Omental fat pad (tissue), 3 donors: ENCODE measurements at regions not wholly inside any gene's neighbourhood (a gene's known extent, or its start where the extent isn't known, plus 50 kb on each side); places are given as distances from the start of the nearest gene placed in this dataset.

ENCODE experiments used
- ATAC-seq: fragments of 150-250 bp; one replicate; pipeline ENCODE4 v1.9.1; 2016; ENCODE audit warnings: mild to moderate bottlenecking, moderate library complexity; ENCODE audit not compliant: low FRiP score
- DNase-seq: peaks from one replicate; pipeline ENCODE4 v3.0.0-alpha.2; 2019; ENCODE audit warnings: low spot score
- CTCF ChIP-seq, 3 donors: fragments of 450-650 bp; IDR thresholded peaks; one replicate each; pipeline ENCODE4 v1.5.1; 2016 to 2017; ENCODE audit warnings: antibody characterized with exemption in 3 of 3, mild to moderate bottlenecking in 3 of 3, moderate library complexity in 2 of 3

GRCh38 chr6:114735025-114735735 is 392.4 kb upstream of the HS3ST5 start:
- DNase-seq (no peak), ATAC-seq (no peak)
- TF ChIP-seq CTCF (IDR thresholded peaks at IDR 0.05), result no peak

GRCh38 chr6:114733596-114733995 is 390.8 kb upstream of the HS3ST5 start:
- no peak for DNase-seq
- no peak for TF ChIP-seq CTCF (IDR thresholded peaks at IDR 0.05)
- ATAC-seq, result no peak

GRCh38 chr6:114718716-114719270 is 376.0 kb upstream of the HS3ST5 start:
- DNase-seq, result no peak
- TF ChIP-seq CTCF (IDR thresholded peaks at IDR 0.05), result no peak
- no peak for ATAC-seq

- no peak for DNase-seq
- no peak for TF ChIP-seq CTCF (IDR thresholded peaks at IDR 0.05)
- no peak for ATAC-seq
These were observed 375.4 kb upstream of the HS3ST5 start for GRCh38 chr6:114718186-114718585.

GRCh38 chr6:114714836-114715507 is 372.1 kb upstream of the HS3ST5 start:
- TF ChIP-seq CTCF (IDR thresholded peaks at IDR 0.05), result no peak
- ATAC-seq, result no peak
- no peak for DNase-seq

- DNase-seq (no peak), ATAC-seq (no peak)
- no peak for TF ChIP-seq CTCF (IDR thresholded peaks at IDR 0.05)
These were observed 370.9 kb upstream of the HS3ST5 start for GRCh38 chr6:114713690-114714089.
